Tibial nerve (tissue), 4 donors: ENCODE measurements at regions not wholly inside any gene's neighbourhood (a gene's known extent, or its start where the extent isn't known, plus 50 kb on each side); places are given as distances from the start of the nearest gene placed in this dataset.

Experiments
- DNase-seq, 2 donors: peaks; one replicate each; pipeline ENCODE4 v3.0.0-alpha.2; 2019; ENCODE audit warnings: low spot score in 2 of 2
- H3K27ac ChIP-seq, 4 donors: fragments of 200-600 bp; sonication (generic) in 3 of 4; one replicate each; pipeline ENCODE4 v1.5.1; 2017 to 2019; ENCODE audit warnings: mild to moderate bottlenecking in 1 of 4
- H3K27me3 ChIP-seq, 2 donors: fragments of 200-600 bp; sonication (generic) in 1 of 2; one replicate each; pipeline versions ENCODE4 v1.5.1 to v1.6.0; 2017 to 2019
- H3K36me3 ChIP-seq, 3 donors: fragments of 200-600 bp; sonication (generic); one replicate each; pipeline ENCODE4 v1.5.1; 2018 to 2019
- H3K4me1 ChIP-seq, 4 donors: fragments of 200-600 bp; sonication (generic) in 3 of 4; one replicate each; pipeline ENCODE4 v1.5.1; 2017 to 2019
- H3K4me3 ChIP-seq, 4 donors: fragments of 200-600 bp; sonication (generic) in 3 of 4; one replicate each; pipeline ENCODE4 v1.5.1; 2017 to 2019; ENCODE audit warnings: mild to moderate bottlenecking in 1 of 4, moderate library complexity in 1 of 4
- H3K9me3 ChIP-seq, 4 donors: fragments of 200-600 bp; sonication (generic) in 3 of 4; one replicate each; pipeline ENCODE4 v1.5.1; 2017 to 2019
- CTCF ChIP-seq, 5 experiments: fragments of 200-600 bp in 3 of 5; fragments of 450-650 bp in 2 of 5; sonication (generic) in 3 of 5; IDR thresholded peaks; one replicate each; pipeline ENCODE4 v1.5.1; 2016 to 2019; ENCODE audit warnings: antibody characterized with exemption in 5 of 5, mild to moderate bottlenecking in 3 of 5, moderate library complexity in 2 of 5
- EP300 ChIP-seq, 2 donors: sonication (generic); formaldehyde crosslinking; IDR thresholded peaks; one replicate each; pipeline ENCODE4 v1.6.1; 2017; ENCODE audit warnings: antibody characterized with exemption in 2 of 2, mild to moderate bottlenecking in 1 of 2
- POLR2A ChIP-seq, 2 donors: fragments of 450-650 bp; IDR thresholded peaks; one replicate each; pipeline ENCODE4 v1.6.1; 2017; ENCODE audit warnings: antibody characterized with exemption in 2 of 2, mild to moderate bottlenecking in 2 of 2, moderate library complexity in 2 of 2
- WGBS, 2 donors: methylation state at CpG; one replicate each; pipeline ENCODE4 v1.1.5; 2018; 5-methylcytosine and 5-hydroxymethylcytosine counted together

- Histone ChIP-seq H3K4me1 (no peaks in the 10 kb centered on the region), H3K9me3 (no peaks in the 10 kb centered on the region), H3K36me3 (no peaks in the 10 kb centered on the region), H3K27me3 (no peaks in the 10 kb centered on the region), H3K27ac (no peak overlapping the region), H3K4me3 (no peak overlapping the region)
- no peak for TF ChIP-seq POLR2A (IDR thresholded peaks at IDR 0.05)
- TF ChIP-seq EP300 (IDR thresholded peaks at IDR 0.05): no peak
- TF ChIP-seq CTCF (IDR thresholded peaks at IDR 0.05): no peak
- 80% methylated on average over 7 of the region's 7 CpGs for WGBS, 2 donors
- DNase-seq: no peak
These were observed 78.8 kb downstream of the VEGFA start for GRCh38 chr6:43848671-43849391.

GRCh38 chr6:43847741-43848630 is 78.0 kb downstream of the VEGFA start:
- no peak for DNase-seq
- Histone ChIP-seq H3K27me3 (no peaks in the 10 kb centered on the region), H3K27ac (no peak overlapping the region), H3K36me3 (no peaks in the 10 kb centered on the region), H3K4me1 (no peaks in the 10 kb centered on the region), H3K4me3 (no peak overlapping the region), H3K9me3 (no peaks in the 10 kb centered on the region)
- WGBS, 2 donors: 65 to 70% methylated on average over 5 of the region's 5 CpGs
- TF ChIP-seq CTCF (IDR thresholded peaks at IDR 0.05) (no peak), POLR2A (IDR thresholded peaks at IDR 0.05) (no peak), EP300 (IDR thresholded peaks at IDR 0.05) (no peak)

- Histone ChIP-seq H3K27ac (no peak overlapping the region), H3K4me3 (no peak overlapping the region), H3K36me3 (no peaks in the 10 kb centered on the region), H3K4me1 (no peaks in the 10 kb centered on the region), H3K9me3 (no peaks in the 10 kb centered on the region), H3K27me3 (no peaks in the 10 kb centered on the region)
- DNase-seq: no peak
- 84 to 89% methylated on average over 8 of the region's 8 CpGs for WGBS, 2 donors
- TF ChIP-seq EP300 (IDR thresholded peaks at IDR 0.05) (no peak), POLR2A (IDR thresholded peaks at IDR 0.05) (no peak), CTCF (IDR thresholded peaks at IDR 0.05) (no peak)
These were observed 76.5 kb downstream of the VEGFA start for GRCh38 chr6:43846556-43846955.

GRCh38 chr6:43845646-43846045 is 75.6 kb downstream of the VEGFA start:
- no peaks in the 10 kb centered on the region for H3K27me3 ChIP-seq
- H3K4me3 ChIP-seq: no peak overlapping the region
- no peaks in the 10 kb centered on the region for H3K4me1 ChIP-seq
- 66 to 70% methylated on average over 3 of the region's 3 CpGs for WGBS, 2 donors
- TF ChIP-seq EP300 (IDR thresholded peaks at IDR 0.05) (no peak), CTCF (IDR thresholded peaks at IDR 0.05) (no peak), POLR2A (IDR thresholded peaks at IDR 0.05) (no peak)
- DNase-seq: no peak
- H3K36me3 ChIP-seq: no peaks in the 10 kb centered on the region
- H3K27ac ChIP-seq: no peak overlapping the region
- no peaks in the 10 kb centered on the region for H3K9me3 ChIP-seq

GRCh38 chr6:43843669-43844171 is 73.7 kb downstream of the VEGFA start:
- no peak overlapping the region for H3K27ac ChIP-seq
- 85 to 92% methylated on average over 4 of the region's 4 CpGs for WGBS, 2 donors
- no peaks in the 10 kb centered on the region for H3K36me3 ChIP-seq
- TF ChIP-seq EP300 (IDR thresholded peaks at IDR 0.05) (no peak), POLR2A (IDR thresholded peaks at IDR 0.05) (no peak)
- DNase-seq: no peak
- peaks cover 0 to under 1% (median 0%) of the 10 kb centered on the region in 4 donors for H3K4me1 ChIP-seq
- H3K9me3 ChIP-seq: no peaks in the 10 kb centered on the region
- no peaks in the 10 kb centered on the region for H3K27me3 ChIP-seq
- no peak overlapping the region for H3K4me3 ChIP-seq
